Suprapubic skin (tissue), 4 donors: ENCODE measurements at regions not wholly inside any gene's neighbourhood (a gene's known extent, or its start where the extent isn't known, plus 50 kb on each side); places are given as distances from the start of the nearest gene placed in this dataset.

ENCODE experiments used
- DNase-seq, 2 donors: peaks; one replicate each; pipeline ENCODE4 v3.0.0-alpha.2; 2019; ENCODE audit warnings: low spot score in 2 of 2
- H3K27ac ChIP-seq: fragments of 200-600 bp; sonication (generic); one replicate; pipeline ENCODE4 v1.5.1; 2019
- H3K27me3 ChIP-seq: fragments of 200-600 bp; sonication (generic); one replicate; pipeline ENCODE4 v1.5.1; 2019
- H3K36me3 ChIP-seq: fragments of 200-600 bp; sonication (generic); one replicate; pipeline ENCODE4 v1.5.1; 2019
- H3K4me1 ChIP-seq: fragments of 200-600 bp; sonication (generic); one replicate; pipeline ENCODE4 v1.5.1; 2019
- H3K4me3 ChIP-seq: fragments of 200-600 bp; sonication (generic); one replicate; pipeline ENCODE4 v1.5.1; 2019; ENCODE audit warnings: mild to moderate bottlenecking
- H3K9me3 ChIP-seq: fragments of 200-600 bp; sonication (generic); one replicate; pipeline ENCODE4 v1.5.1; 2019
- CTCF ChIP-seq, 2 donors: fragments of 200-600 bp in 1 of 2; fragments of 450-650 bp in 1 of 2; sonication (generic) in 1 of 2; IDR thresholded peaks; one replicate each; pipeline ENCODE4 v1.5.1; 2016 to 2019; ENCODE audit warnings: antibody characterized with exemption in 2 of 2, mild to moderate bottlenecking in 1 of 2, moderate library complexity in 1 of 2
- EP300 ChIP-seq: sonication (generic); formaldehyde crosslinking; IDR thresholded peaks from one replicate; pipeline ENCODE4 v1.6.1; 2017; ENCODE audit warnings: antibody characterized with exemption
- POLR2A ChIP-seq, 2 donors: fragments of 450-650 bp; IDR thresholded peaks; one replicate each; pipeline ENCODE4 v1.6.1; 2017; ENCODE audit warnings: antibody characterized with exemption in 2 of 2, mild to moderate bottlenecking in 2 of 2, moderate library complexity in 2 of 2
- POLR2AphosphoS5 ChIP-seq, 3 donors: sonication (generic); formaldehyde crosslinking; IDR thresholded peaks; one replicate each; pipeline ENCODE4 v1.6.1; 2017; ENCODE audit warnings: antibody characterized with exemption in 3 of 3
- WGBS: methylation state at CpG from one replicate; pipeline ENCODE4 v1.1.5; 2018; 5-methylcytosine and 5-hydroxymethylcytosine counted together

DNA sequence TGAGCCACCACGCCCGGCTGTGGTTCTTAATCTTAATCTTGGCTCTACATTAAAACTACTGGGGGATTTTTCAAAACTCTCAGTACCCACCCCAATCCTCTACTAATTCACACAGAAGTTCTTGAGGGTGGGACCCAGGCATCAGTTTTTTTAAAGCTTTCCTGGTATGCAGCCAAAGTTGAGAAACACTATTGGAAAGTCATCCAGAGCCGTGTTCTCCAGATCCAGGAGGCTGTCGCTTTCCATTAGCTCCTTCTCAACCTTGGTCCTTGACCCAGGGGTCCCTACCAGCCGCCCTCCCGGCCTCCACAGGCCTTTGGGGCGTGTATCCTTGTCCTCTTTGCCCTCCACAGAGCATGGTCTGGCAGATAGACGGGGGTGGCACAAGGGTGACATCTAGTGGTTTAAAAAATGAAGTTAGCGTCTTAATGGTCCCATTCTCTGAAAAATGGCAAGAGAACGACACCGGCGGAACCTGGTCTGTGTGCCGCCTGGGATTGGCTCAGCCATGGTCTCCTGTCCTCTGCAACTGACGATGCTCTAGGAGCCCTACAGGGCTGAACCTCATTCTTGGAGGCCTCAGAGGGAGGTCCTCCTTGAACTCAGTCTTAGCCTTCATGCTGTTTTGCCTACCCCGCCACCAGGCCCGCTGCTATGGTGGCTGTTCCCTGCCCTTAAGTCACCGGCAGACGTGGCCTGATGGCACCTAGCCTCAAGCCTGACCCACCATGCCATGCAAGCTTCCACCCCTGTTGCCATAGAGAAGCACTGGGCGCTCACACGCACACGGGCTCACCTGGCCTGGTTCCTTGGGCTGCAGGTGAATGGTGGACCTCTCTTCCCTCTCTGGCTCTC is 152.0 kb upstream of the SYN3 start:
- no peak for DNase-seq
- WGBS: 44% methylated on average over 21 of the region's 21 CpGs
- H3K27ac ChIP-seq: no peak overlapping the region

GRCh38 chr22:33204408-33204807 is 146.2 kb upstream of the SYN3 start:
- no peaks in the 10 kb centered on the region for H3K4me1 ChIP-seq
- 16% methylated on average over 1 of the region's 1 CpG for WGBS

More for the DNA sequence above, 152.0 kb upstream of the SYN3 start:
- Histone ChIP-seq H3K9me3 (no peaks in the 10 kb centered on the region), H3K4me1 (no peaks in the 10 kb centered on the region), H3K27me3 (no peaks in the 10 kb centered on the region), H3K4me3 (no peak overlapping the region), H3K36me3 (no peaks in the 10 kb centered on the region)
- TF ChIP-seq POLR2A (IDR thresholded peaks at IDR 0.05) (no peak), CTCF (IDR thresholded peaks at IDR 0.05) (peak in 1 of 2 donors; percentile 38)

DNA sequence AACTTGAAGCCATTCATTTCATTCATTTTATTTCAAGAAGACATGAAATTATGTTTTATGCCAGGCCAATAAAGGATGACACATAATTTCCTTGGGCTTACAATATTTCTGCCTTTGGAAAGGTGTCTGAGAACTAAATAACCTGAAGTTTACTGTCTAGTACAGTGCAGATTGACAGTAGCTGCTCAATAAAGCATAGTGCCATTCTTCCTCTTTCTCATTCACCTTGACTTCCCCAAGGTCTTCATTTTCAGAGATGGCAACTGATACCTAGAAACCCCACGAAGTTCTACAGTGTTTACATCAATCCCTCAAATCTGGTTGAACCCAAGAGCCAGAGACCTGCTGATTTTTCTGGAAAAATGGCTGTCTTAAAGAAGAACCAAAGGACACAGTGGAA is 144.3 kb upstream of the SYN3 start:
- Histone ChIP-seq H3K4me3 (no peak overlapping the region), H3K36me3 (no peaks in the 10 kb centered on the region), H3K9me3 (no peaks in the 10 kb centered on the region), H3K27me3 (no peaks in the 10 kb centered on the region), H3K4me1 (no peaks in the 10 kb centered on the region), H3K27ac (no peak overlapping the region)
- DNase-seq: no peak
- 100% methylated on average over 1 of the region's 1 CpG for WGBS
- no peak for TF ChIP-seq POLR2AphosphoS5 (IDR thresholded peaks at IDR 0.05)
- TF ChIP-seq EP300: no peak
- no peak for TF ChIP-seq CTCF (IDR thresholded peaks at IDR 0.05)
- TF ChIP-seq POLR2A (IDR thresholded peaks at IDR 0.05): no peak

More at GRCh38 chr22:33204408-33204807, 146.2 kb upstream of the SYN3 start:
- no peak for DNase-seq
- Histone ChIP-seq H3K4me3 (no peak overlapping the region), H3K36me3 (no peaks in the 10 kb centered on the region), H3K9me3 (no peaks in the 10 kb centered on the region), H3K27me3 (no peaks in the 10 kb centered on the region), H3K27ac (no peak overlapping the region)
- no peak for TF ChIP-seq CTCF (IDR thresholded peaks at IDR 0.05)
- no peak for TF ChIP-seq EP300
- TF ChIP-seq POLR2A (IDR thresholded peaks at IDR 0.05): no peak
- no peak for TF ChIP-seq POLR2AphosphoS5 (IDR thresholded peaks at IDR 0.05)

- TF ChIP-seq POLR2AphosphoS5 (IDR thresholded peaks at IDR 0.05): no peak
- no peak for TF ChIP-seq CTCF (IDR thresholded peaks at IDR 0.05)
- TF ChIP-seq EP300: no peak
- no peak for TF ChIP-seq POLR2A (IDR thresholded peaks at IDR 0.05)
Observed at GRCh38 chr22:33194529-33195077, 136.4 kb upstream of the SYN3 start.

DNA sequence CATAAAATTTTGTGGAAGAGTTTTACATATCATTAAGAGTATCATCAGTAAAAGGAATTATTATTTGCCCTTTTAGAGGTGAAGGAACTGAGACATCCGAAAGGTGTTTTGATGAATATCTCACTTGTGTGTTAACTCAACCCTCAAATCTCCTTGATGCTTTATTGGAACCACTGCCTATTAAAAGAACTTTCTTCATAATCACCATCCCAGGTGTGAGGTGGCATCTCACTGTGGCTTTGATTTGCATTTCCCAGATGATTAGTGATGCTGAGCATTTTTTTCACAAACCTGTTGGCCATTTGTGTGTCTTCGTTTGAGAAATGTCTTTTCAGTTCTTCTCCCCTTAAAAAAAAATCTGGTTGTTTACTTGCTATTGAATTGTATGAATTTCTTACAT is 134.0 kb upstream of the SYN3 start:
- Histone ChIP-seq H3K27ac (no peak overlapping the region), H3K27me3 (no peaks in the 10 kb centered on the region), H3K4me1 (no peaks in the 10 kb centered on the region), H3K36me3 (no peaks in the 10 kb centered on the region), H3K9me3 (no peaks in the 10 kb centered on the region), H3K4me3 (no peak overlapping the region)
- WGBS: 68% methylated on average over 2 of the region's 2 CpGs
- TF ChIP-seq POLR2AphosphoS5 (IDR thresholded peaks at IDR 0.05) (no peak), POLR2A (IDR thresholded peaks at IDR 0.05) (no peak), EP300 (no peak), CTCF (IDR thresholded peaks at IDR 0.05) (no peak)
- DNase-seq: no peak

More at GRCh38 chr22:33194529-33195077, 136.4 kb upstream of the SYN3 start:
- DNase-seq: no peak
- Histone ChIP-seq H3K4me3 (no peak overlapping the region), H3K36me3 (no peaks in the 10 kb centered on the region), H3K27me3 (no peaks in the 10 kb centered on the region), H3K27ac (no peak overlapping the region), H3K9me3 (no peaks in the 10 kb centered on the region), H3K4me1 (no peaks in the 10 kb centered on the region)
- WGBS: 53% methylated on average over 3 of the region's 3 CpGs
